ENCODE measurements at regions not wholly inside any gene's neighbourhood (a gene's known extent, or its start where the extent isn't known, plus 50 kb on each side); places are given as distances from the start of the nearest gene placed in this dataset.

DNA sequence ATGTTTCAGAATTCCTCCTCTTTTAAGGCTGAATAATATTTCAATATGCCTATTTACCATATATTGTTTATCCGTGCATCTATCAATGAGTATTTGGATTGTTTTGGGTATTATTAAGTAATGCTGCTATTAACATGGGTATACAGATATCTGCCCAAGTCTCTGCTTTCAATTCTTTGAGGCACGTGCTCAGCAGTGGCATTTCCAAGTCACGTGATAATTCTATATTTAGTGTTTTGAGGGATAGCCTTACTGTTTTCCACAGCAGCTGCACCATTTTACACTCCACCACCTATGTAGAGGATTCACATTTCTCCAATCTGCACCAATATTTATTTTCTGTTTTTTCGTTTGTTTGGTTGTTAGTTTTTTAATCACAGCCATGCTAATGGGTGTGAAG is 636.8 kb upstream of the ANKRD30A start:
- no peak for ATAC-seq
- no peaks in the 10 kb centered on the region for H3K9me3 ChIP-seq
- no peak overlapping the region for H3K4me3 ChIP-seq
- WGBS, 2 donors, result 70 to 71% methylated on average over 4 of the region's 4 CpGs
- H3K27ac ChIP-seq, result peak overlapping the region in 1 of 10 donors; percentile 86
- intact Hi-C loops (cut with DNase I), result no loop called here
- no peaks in the 10 kb centered on the region for H3K36me3 ChIP-seq
- TF ChIP-seq, protein P1, sequence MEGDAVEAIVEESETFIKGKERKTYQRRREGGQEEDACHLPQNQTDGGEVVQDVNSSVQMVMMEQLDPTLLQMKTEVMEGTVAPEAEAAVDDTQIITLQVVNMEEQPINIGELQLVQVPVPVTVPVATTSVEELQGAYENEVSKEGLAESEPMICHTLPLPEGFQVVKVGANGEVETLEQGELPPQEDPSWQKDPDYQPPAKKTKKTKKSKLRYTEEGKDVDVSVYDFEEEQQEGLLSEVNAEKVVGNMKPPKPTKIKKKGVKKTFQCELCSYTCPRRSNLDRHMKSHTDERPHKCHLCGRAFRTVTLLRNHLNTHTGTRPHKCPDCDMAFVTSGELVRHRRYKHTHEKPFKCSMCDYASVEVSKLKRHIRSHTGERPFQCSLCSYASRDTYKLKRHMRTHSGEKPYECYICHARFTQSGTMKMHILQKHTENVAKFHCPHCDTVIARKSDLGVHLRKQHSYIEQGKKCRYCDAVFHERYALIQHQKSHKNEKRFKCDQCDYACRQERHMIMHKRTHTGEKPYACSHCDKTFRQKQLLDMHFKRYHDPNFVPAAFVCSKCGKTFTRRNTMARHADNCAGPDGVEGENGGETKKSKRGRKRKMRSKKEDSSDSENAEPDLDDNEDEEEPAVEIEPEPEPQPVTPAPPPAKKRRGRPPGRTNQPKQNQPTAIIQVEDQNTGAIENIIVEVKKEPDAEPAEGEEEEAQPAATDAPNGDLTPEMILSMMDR (IDR thresholded peaks at IDR 0.05), result no peak
- no peaks in the 10 kb centered on the region for H3K27me3 ChIP-seq
- DNase-seq, result no peak
- H3K4me1 ChIP-seq, result peaks cover 0 to 44% (median 24%) of the 10 kb centered on the region in 9 donors

DNA sequence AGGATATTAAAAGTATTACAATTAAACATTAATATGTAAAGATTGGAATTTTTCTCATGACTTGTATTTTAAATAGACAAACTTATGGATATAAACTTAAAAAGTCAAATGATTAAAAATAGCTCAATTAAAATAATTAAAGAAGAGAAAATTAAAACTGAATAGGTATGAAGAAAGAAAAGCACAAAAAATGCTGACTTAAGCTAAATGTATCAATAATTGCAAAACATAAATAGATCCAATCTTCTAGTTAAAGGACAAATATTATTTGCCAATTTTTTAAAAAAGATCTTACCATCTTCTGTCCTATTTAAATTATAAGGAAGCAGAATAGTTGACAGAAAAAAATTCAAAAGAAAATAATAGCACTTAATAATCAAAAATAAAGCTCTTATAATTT is 646.3 kb upstream of the ANKRD30A start:
- Histone ChIP-seq H3K27ac (no peak overlapping the region), H3K9me3 (peaks cover 0 to 12% (median 0%) of the 10 kb centered on the region in 11 donors), H3K36me3 (no peaks in the 10 kb centered on the region), H3K4me1 (no peaks in the 10 kb centered on the region), H3K27me3 (no peaks in the 10 kb centered on the region), H3K4me3 (no peak overlapping the region)
- intact Hi-C loops (cut with DNase I), result no loop called here
- DNase-seq, result no peak
- no peak for ATAC-seq
- TF ChIP-seq, protein P1 (IDR thresholded peaks at IDR 0.05), result no peak

DNA sequence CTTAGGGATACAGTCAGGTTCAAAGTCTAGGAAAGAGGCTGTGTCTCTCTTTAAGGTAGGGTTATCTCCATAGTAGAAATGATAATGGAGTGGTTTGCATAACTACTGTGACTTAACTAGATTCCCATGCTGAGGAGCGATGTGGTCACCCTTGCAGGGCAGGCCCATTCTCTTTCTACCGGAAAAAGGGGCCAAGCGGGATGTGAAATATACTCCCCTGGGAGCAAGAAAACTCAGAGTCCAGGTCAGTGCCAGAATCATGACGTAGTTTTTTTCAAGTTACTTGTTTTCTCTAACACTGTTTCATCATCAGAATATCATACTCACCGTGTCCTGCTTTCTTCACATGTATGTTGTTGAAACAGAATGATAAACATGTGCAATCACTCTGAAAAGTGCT is 649.0 kb upstream of the ANKRD30A start:
- Histone ChIP-seq H3K27ac (no peak overlapping the region), H3K4me1 (no peaks in the 10 kb centered on the region), H3K36me3 (no peaks in the 10 kb centered on the region), H3K9me3 (no peaks in the 10 kb centered on the region), H3K4me3 (no peak overlapping the region), H3K27me3 (no peaks in the 10 kb centered on the region)
- TF ChIP-seq, protein P1 (IDR thresholded peaks at IDR 0.05), result no peak
- DNase-seq, result no peak
- WGBS, 2 donors, result 71 to 73% methylated on average over 5 of the region's 5 CpGs
- ATAC-seq, result peak in 1 of 8 donors; percentile 52
- intact Hi-C loops (cut with DNase I), result no loop called here

DNA sequence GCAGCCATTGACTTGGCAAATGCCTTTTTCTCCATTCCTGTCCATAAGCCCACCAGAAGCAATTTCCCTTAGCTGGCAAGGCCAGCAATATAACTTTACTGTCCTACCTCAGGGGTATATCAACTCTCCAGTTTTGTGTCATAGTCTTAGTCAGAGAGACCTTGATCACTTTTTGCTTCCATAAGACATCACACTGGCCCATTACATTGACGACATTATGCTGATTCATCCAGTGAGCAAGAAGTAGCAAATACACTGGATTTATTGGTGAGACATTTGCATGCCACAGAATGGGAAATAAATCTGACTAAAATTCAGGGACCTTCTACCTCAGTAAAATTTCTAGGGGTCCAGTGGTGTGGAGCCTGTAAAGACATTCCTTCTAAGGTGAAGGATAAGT is 649.7 kb upstream of the ANKRD30A start:
- H3K4me1 ChIP-seq, result no peaks in the 10 kb centered on the region
- no peaks in the 10 kb centered on the region for H3K27me3 ChIP-seq
- intact Hi-C loops (cut with DNase I), result no loop called here
- no peak overlapping the region for H3K27ac ChIP-seq
- DNase-seq, result no peak
- no peak for ATAC-seq
- WGBS, 2 donors, result 90 to 94% methylated on average over 1 of the region's 1 CpG
- H3K4me3 ChIP-seq, result no peak overlapping the region
- H3K36me3 ChIP-seq, result no peaks in the 10 kb centered on the region
- no peaks in the 10 kb centered on the region for H3K9me3 ChIP-seq
- TF ChIP-seq, protein P1 (IDR thresholded peaks at IDR 0.05), result no peak

DNA sequence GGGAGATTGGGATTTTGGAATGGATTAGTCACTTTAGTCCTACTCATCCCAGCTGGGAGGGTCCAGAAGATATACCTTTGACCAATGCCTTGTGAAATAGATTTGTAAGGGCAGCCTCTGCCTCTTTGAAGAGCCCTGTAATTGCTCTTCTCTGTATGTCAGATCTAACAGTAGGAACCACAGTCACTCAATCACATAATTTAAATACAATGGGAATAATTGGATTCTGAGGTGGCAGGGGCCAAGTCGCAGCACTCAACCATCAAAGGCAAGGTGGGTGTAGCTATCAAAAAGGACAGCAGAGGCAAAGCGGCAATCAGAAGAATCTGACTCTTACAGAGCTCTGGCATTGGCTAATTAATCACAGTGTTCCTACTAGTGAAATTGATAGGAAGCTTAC is 650.9 kb upstream of the ANKRD30A start:
- H3K36me3 ChIP-seq, result no peaks in the 10 kb centered on the region
- ATAC-seq, result no peak
- no peak overlapping the region for H3K4me3 ChIP-seq
- no peak for DNase-seq
- H3K4me1 ChIP-seq, result no peaks in the 10 kb centered on the region
- no peaks in the 10 kb centered on the region for H3K9me3 ChIP-seq
- intact Hi-C loops (cut with DNase I), result no loop called here
- WGBS, 2 donors, result 91 to 100% methylated on average over 2 of the region's 2 CpGs
- no peaks in the 10 kb centered on the region for H3K27me3 ChIP-seq
- H3K27ac ChIP-seq, result no peak overlapping the region
- TF ChIP-seq, protein P1 (IDR thresholded peaks at IDR 0.05), result no peak

Measured in heart right ventricle (tissue), 16 donors.